Esophagus squamous epithelium (tissue), 5 donors: ENCODE measurements at regions not wholly inside any gene's neighbourhood (a gene's known extent, or its start where the extent isn't known, plus 50 kb on each side); places are given as distances from the start of the nearest gene placed in this dataset.

ENCODE experiments used
- DNase-seq: peaks from one replicate; lab custom pipeline; 2025; lab: John Stamatoyannopoulos, UW
- H3K27ac ChIP-seq, 4 donors: fragments of 200-600 bp; sonication (generic); one replicate each; pipeline ENCODE4 v1.5.1; 2016 to 2019; ENCODE audit warnings: mild to moderate bottlenecking in 1 of 4
- H3K27me3 ChIP-seq, 4 donors: fragments of 200-600 bp; sonication (generic); 1 replicate in 3 of 4; 2 replicates in 1 of 4; pipeline versions ENCODE4 v1.5.1 to v1.6.0; 2017 to 2021; ENCODE audit warnings: antibody characterized with exemption in 1 of 4
- H3K36me3 ChIP-seq, 3 donors: fragments of 200-600 bp; sonication (generic); one replicate each; pipeline ENCODE4 v1.5.1; 2016 to 2019
- H3K4me1 ChIP-seq, 3 donors: fragments of 200-600 bp; sonication (generic); one replicate each; pipeline ENCODE4 v1.5.1; 2017 to 2019
- H3K4me3 ChIP-seq, 4 donors: fragments of 200-600 bp; sonication (generic); 1 replicate in 3 of 4; 2 replicates in 1 of 4; pipeline ENCODE4 v1.5.1; 2016 to 2019; ENCODE audit warnings: mild to moderate bottlenecking in 2 of 4, moderate library complexity in 1 of 4
- H3K9me3 ChIP-seq, 3 donors: fragments of 200-600 bp; sonication (generic); one replicate each; pipeline ENCODE4 v1.5.1; 2016 to 2019
- CTCF ChIP-seq, 6 experiments: fragments of 450-650 bp in 4 of 6; fragments of 200-600 bp in 2 of 6; sonication (generic) in 2 of 6; IDR thresholded peaks; one replicate each; pipeline ENCODE4 v1.5.1; 2016 to 2019; ENCODE audit warnings: antibody characterized with exemption in 6 of 6, mild to moderate bottlenecking in 4 of 6, moderate library complexity in 4 of 6
- POLR2A ChIP-seq, 4 donors: fragments of 450-650 bp; IDR thresholded peaks; one replicate each; pipeline ENCODE4 v1.6.1; 2017; ENCODE audit warnings: antibody characterized with exemption in 4 of 4, mild to moderate bottlenecking in 4 of 4, moderate library complexity in 3 of 4
- WGBS, 2 donors: methylation state at CpG; one replicate each; pipeline ENCODE4 v1.1.5; 2018; 5-methylcytosine and 5-hydroxymethylcytosine counted together
- intact Hi-C: fragments of 100-400 bp; cut with DNase I; formaldehyde crosslinking; loops from one replicate; pipeline ENCODE4 v1.15.0; 2022
- donor health status: DM: yes; HTN: yes; CAD: no.

DNA sequence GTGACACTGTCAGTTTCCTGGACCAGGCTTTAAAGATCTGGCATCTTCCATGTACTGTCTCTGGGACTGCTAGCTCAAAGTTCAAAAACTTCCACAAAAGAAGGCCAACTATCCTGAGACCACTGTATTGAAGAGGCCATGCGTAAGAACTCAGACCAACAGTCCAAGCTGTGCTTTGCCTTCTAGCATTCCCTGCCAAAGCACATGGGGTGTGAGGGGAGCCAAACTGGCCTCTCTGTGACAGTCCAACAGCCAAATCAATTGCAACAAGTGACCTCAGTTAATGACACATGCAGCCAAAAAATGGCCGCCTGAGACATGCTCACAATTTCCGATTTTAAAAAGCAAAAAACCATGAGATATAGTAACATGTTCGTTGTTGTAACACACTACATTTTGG, 160.3 kb upstream of the CDH19 start:
- Histone ChIP-seq H3K27ac (no peak overlapping the region), H3K4me1 (no peaks in the 10 kb centered on the region), H3K36me3 (no peaks in the 10 kb centered on the region), H3K27me3 (no peaks in the 10 kb centered on the region), H3K4me3 (no peak overlapping the region), H3K9me3 (no peaks in the 10 kb centered on the region)
- no peak for DNase-seq
- TF ChIP-seq CTCF (IDR thresholded peaks at IDR 0.05) (no peak), POLR2A (IDR thresholded peaks at IDR 0.05) (no peak)
- intact Hi-C loops, result no loop called here
- 69 to 76% methylated on average over 3 to 4 of the region's 4 CpGs for WGBS, 2 donors

- intact Hi-C loops, result no loop called here
- Histone ChIP-seq H3K9me3 (no peaks in the 10 kb centered on the region), H3K27me3 (no peaks in the 10 kb centered on the region), H3K36me3 (no peaks in the 10 kb centered on the region), H3K4me1 (no peaks in the 10 kb centered on the region), H3K4me3 (no peak overlapping the region), H3K27ac (no peak overlapping the region)
- no peak for DNase-seq
- TF ChIP-seq CTCF (IDR thresholded peaks at IDR 0.05) (no peak), POLR2A (IDR thresholded peaks at IDR 0.05) (no peak)
- 83 to 87% methylated on average over 4 of the region's 4 CpGs for WGBS, 2 donors
Measured at GRCh38 chr18:66761166-66761565, 157.3 kb upstream of the CDH19 start.

DNA sequence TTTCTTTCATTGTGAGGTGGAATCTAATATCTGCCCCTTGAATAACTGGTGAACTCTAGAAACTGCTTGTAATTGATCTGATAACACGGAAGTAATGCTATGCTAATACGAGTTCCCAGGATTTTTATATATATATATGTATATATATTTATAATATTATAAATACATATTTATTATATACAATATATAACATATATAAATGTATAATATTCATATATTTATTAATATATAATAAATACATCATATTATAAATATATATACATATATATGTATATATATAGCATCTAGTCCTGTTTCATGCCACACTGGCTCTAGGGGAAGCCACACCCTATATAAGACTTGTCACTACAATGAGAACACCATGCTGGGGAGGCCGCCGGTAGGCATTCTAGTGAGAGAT, 156.7 kb upstream of the CDH19 start:
- H3K9me3 ChIP-seq, result no peaks in the 10 kb centered on the region
- no peaks in the 10 kb centered on the region for H3K4me1 ChIP-seq
- no peak for TF ChIP-seq POLR2A (IDR thresholded peaks at IDR 0.05)
- TF ChIP-seq CTCF (IDR thresholded peaks at IDR 0.05), result no peak
- no peak overlapping the region for H3K27ac ChIP-seq
- H3K4me3 ChIP-seq, result no peak overlapping the region
- DNase-seq, result no peak
- 87 to 90% methylated on average over 4 of the region's 4 CpGs for WGBS, 2 donors
- no peaks in the 10 kb centered on the region for H3K36me3 ChIP-seq
- intact Hi-C loops, result no loop called here
- H3K27me3 ChIP-seq, result no peaks in the 10 kb centered on the region

DNA sequence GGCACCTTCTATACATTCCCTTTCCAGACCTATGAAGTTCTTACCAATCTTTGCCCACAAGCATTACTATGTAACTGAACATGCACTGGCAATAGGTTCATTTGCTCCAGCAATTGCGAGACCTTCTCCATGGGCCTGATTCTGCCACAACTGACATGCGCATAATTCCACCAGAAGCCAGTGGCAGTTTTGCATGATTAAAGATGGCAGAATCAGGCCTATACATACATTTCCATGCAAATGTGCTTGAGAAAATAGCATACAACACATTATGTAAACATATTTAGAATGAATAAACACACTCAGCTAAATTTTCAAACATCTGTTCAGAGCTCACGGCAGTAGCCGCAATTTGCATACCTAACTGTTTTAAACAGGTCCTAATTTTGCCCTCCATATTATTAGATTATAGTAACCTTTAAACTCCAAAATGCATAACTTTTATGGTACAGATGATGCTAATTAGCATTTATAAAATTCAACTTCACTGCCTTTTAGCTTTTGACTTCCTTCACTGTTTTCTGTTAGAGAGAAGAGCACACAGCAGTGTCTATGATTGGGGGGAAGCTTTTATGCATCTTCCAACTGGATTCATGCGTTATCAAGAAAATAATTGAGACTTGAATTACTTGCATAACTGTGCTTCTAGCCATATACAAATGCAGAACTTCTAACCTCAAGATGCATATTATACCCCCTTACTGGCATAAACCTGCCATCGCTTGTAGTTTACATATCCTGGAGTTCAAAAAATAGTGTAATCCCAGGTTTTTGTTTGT, 155.3 kb upstream of the CDH19 start:
- H3K36me3 ChIP-seq, result no peaks in the 10 kb centered on the region
- no peak for DNase-seq
- no peak overlapping the region for H3K27ac ChIP-seq
- H3K4me3 ChIP-seq, result no peak overlapping the region
- H3K27me3 ChIP-seq, result no peaks in the 10 kb centered on the region
- H3K9me3 ChIP-seq, result no peaks in the 10 kb centered on the region
- intact Hi-C loops, result no loop called here
- 84 to 85% methylated on average over 6 of the region's 6 CpGs for WGBS, 2 donors
- TF ChIP-seq POLR2A (IDR thresholded peaks at IDR 0.05) (no peak), CTCF (IDR thresholded peaks at IDR 0.05) (no peak)
- H3K4me1 ChIP-seq, result no peaks in the 10 kb centered on the region

DNA sequence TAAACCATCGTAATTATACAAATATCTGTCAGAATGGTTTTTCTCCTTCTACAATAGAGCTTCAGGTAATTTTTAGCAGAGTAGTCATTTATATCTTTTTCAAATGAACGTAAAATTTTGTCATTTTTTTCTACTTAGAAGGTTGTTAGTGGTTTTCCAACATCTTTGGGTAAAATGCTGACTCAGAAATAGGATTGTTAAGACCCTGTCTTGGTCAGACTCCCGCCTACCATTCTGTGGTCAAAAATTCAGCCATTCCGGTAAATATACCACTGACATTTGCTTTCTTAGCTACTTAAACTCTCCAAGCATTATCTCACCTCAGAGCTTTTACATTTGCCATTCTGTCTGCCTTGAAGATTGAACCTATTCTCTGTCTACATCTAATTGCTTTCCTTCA, 154.1 kb upstream of the CDH19 start:
- H3K4me3 ChIP-seq, result no peak overlapping the region
- intact Hi-C loops, result no loop called here
- no peaks in the 10 kb centered on the region for H3K27me3 ChIP-seq
- H3K36me3 ChIP-seq, result no peaks in the 10 kb centered on the region
- no peak for TF ChIP-seq POLR2A (IDR thresholded peaks at IDR 0.05)
- no peak for TF ChIP-seq CTCF (IDR thresholded peaks at IDR 0.05)
- no peaks in the 10 kb centered on the region for H3K4me1 ChIP-seq
- H3K9me3 ChIP-seq, result no peaks in the 10 kb centered on the region
- H3K27ac ChIP-seq, result no peak overlapping the region
- whole genome bisulfite sequencing, 2 donors, result 59 to 70% methylated on average over 4 of the region's 4 CpGs
- no peak for DNase-seq
